ENCODE measurements at regions not wholly inside any gene's neighbourhood (a gene's known extent, or its start where the extent isn't known, plus 50 kb on each side); places are given as distances from the start of the nearest gene placed in this dataset.
"Not testable (repeated sequence)": the region's sequence is repeated elsewhere in the genome, so short reads cannot be mapped to it uniquely, and the experiment has no call there.

- ATAC-seq (no peak), DNase-seq (no peak)
- no peak overlapping the region for H3K27ac Mint-ChIP-seq
- POLR2A ChIA-PET = no interaction called here
- no peaks in the 10 kb centered on the region for H3K4me1 Mint-ChIP-seq
- peaks cover 0 to 6% (median 3%) of the 10 kb centered on the region in 5 donors for H3K27me3 Mint-ChIP-seq
- H3K36me3 Mint-ChIP-seq = peaks cover 0 to 8% (median 0%) of the 10 kb centered on the region in 3 donors
- no peak overlapping the region for H3K4me3 Mint-ChIP-seq
- H3K9me3 Mint-ChIP-seq = peaks cover 0 to 19% (median 7%) of the 10 kb centered on the region in 9 donors
Observed at GRCh38 chr12:74595696-74596095, 58.1 kb downstream of the ATXN7L3B start.

- H3K27ac Mint-ChIP-seq = no peak overlapping the region
- H3K36me3 Mint-ChIP-seq = peaks cover 0 to 8% (median 0%) of the 10 kb centered on the region in 3 donors
- POLR2A ChIA-PET = no interaction called here
- H3K4me1 Mint-ChIP-seq = no peaks in the 10 kb centered on the region
- no peak for DNase-seq
- peaks cover 0 to 29% (median 7%) of the 10 kb centered on the region in 9 donors for H3K9me3 Mint-ChIP-seq
- peaks cover 2 to 9% (median 5%) of the 10 kb centered on the region in 5 donors for H3K27me3 Mint-ChIP-seq
- ATAC-seq = no peak
- no peak overlapping the region for H3K4me3 Mint-ChIP-seq
Observed at GRCh38 chr12:74598819-74599218, 61.2 kb downstream of the ATXN7L3B start.

GRCh38 chr12:74599932-74600331 lies 62.3 kb downstream of the ATXN7L3B start:
- ATAC-seq = no peak
- Mint-ChIP-seq H3K36me3 (peaks cover 0 to 8% (median 0%) of the 10 kb centered on the region in 3 donors), H3K4me3 (no peak overlapping the region), H3K27me3 (peaks cover 2 to 9% (median 5%) of the 10 kb centered on the region in 5 donors), H3K9me3 (peaks cover 0 to 29% (median 7%) of the 10 kb centered on the region in 9 donors), H3K4me1 (no peaks in the 10 kb centered on the region), H3K27ac (peak overlapping the region in 1 of 10 donors; percentile 46)
- POLR2A ChIA-PET = no interaction called here
- no peak for DNase-seq

- H3K36me3 Mint-ChIP-seq, H3K4me3 Mint-ChIP-seq, H3K4me1 Mint-ChIP-seq, H3K27me3 Mint-ChIP-seq, POLR2A ChIA-PET, H3K27ac Mint-ChIP-seq, ATAC-seq, DNase-seq: not testable (repeated sequence)
- peaks cover 0 to 29% (median 7%) of the 10 kb centered on the region in 9 donors for H3K9me3 Mint-ChIP-seq
Observed at GRCh38 chr12:74600817-74601216, 63.2 kb downstream of the ATXN7L3B start.

- Mint-ChIP-seq H3K27ac (no peak overlapping the region), H3K9me3 (peaks cover 0 to 29% (median 7%) of the 10 kb centered on the region in 9 donors), H3K4me1 (no peaks in the 10 kb centered on the region), H3K36me3 (peaks cover 0 to 8% (median 0%) of the 10 kb centered on the region in 3 donors), H3K27me3 (peaks cover 0 to 9% (median 4%) of the 10 kb centered on the region in 5 donors), H3K4me3 (no peak overlapping the region)
- POLR2A ChIA-PET = no interaction called here
- DNase-seq (no peak), ATAC-seq (no peak)
Observed at GRCh38 chr12:74602881-74603672, 65.4 kb downstream of the ATXN7L3B start.

- Mint-ChIP-seq H3K4me1 (no peaks in the 10 kb centered on the region), H3K36me3 (no peaks in the 10 kb centered on the region), H3K9me3 (no peaks in the 10 kb centered on the region), H3K4me3 (no peak overlapping the region), H3K27me3 (peaks cover 0 to 6% (median 2%) of the 10 kb centered on the region in 5 donors), H3K27ac (no peak overlapping the region)
- POLR2A ChIA-PET = no interaction called here
- ATAC-seq (no peak), DNase-seq (no peak)
Observed at GRCh38 chr12:74608231-74608775, 70.7 kb downstream of the ATXN7L3B start.

GRCh38 chr12:74610711-74611110 lies 73.1 kb downstream of the ATXN7L3B start:
- no peaks in the 10 kb centered on the region for H3K9me3 Mint-ChIP-seq
- H3K27me3 Mint-ChIP-seq = peaks cover 0 to 2% (median 0%) of the 10 kb centered on the region in 5 donors
- ATAC-seq (no peak), DNase-seq (no peak)
- no peak overlapping the region for H3K27ac Mint-ChIP-seq
- no peak overlapping the region for H3K4me3 Mint-ChIP-seq
- no peaks in the 10 kb centered on the region for H3K4me1 Mint-ChIP-seq
- POLR2A ChIA-PET = no interaction called here
- no peaks in the 10 kb centered on the region for H3K36me3 Mint-ChIP-seq

- POLR2A ChIA-PET = no interaction called here
- Mint-ChIP-seq H3K36me3 (no peaks in the 10 kb centered on the region), H3K4me1 (no peaks in the 10 kb centered on the region), H3K4me3 (no peak overlapping the region), H3K9me3 (no peaks in the 10 kb centered on the region), H3K27ac (no peak overlapping the region), H3K27me3 (peaks cover 0 to 3% (median 0%) of the 10 kb centered on the region in 5 donors)
- ATAC-seq (no peak), DNase-seq (no peak)
Observed at GRCh38 chr12:74614426-74614825, 76.8 kb downstream of the ATXN7L3B start.

- no peak for DNase-seq
- no peak for ATAC-seq
- no peaks in the 10 kb centered on the region for H3K36me3 Mint-ChIP-seq
- POLR2A ChIA-PET = no interaction called here
- H3K4me3 Mint-ChIP-seq = no peak overlapping the region
- H3K9me3 Mint-ChIP-seq = no peaks in the 10 kb centered on the region
- H3K27me3 Mint-ChIP-seq = peaks cover 0 to 3% (median 0%) of the 10 kb centered on the region in 5 donors
- H3K4me1 Mint-ChIP-seq = no peaks in the 10 kb centered on the region
- no peak overlapping the region for H3K27ac Mint-ChIP-seq
Observed at GRCh38 chr12:74619084-74619483, 81.4 kb downstream of the ATXN7L3B start.

GRCh38 chr12:74619884-74620283 lies 82.2 kb downstream of the ATXN7L3B start:
- no peak overlapping the region for H3K4me3 Mint-ChIP-seq
- no peak for DNase-seq

GRCh38 chr12:74620921-74621320 lies 83.3 kb downstream of the ATXN7L3B start:
- no peaks in the 10 kb centered on the region for H3K36me3 Mint-ChIP-seq
- H3K4me3 Mint-ChIP-seq = no peak overlapping the region
- no peak for ATAC-seq
- H3K9me3 Mint-ChIP-seq = no peaks in the 10 kb centered on the region
- POLR2A ChIA-PET = no interaction called here
- no peaks in the 10 kb centered on the region for H3K4me1 Mint-ChIP-seq
- H3K27ac Mint-ChIP-seq = no peak overlapping the region
- H3K27me3 Mint-ChIP-seq = peaks cover 0 to 3% (median 0%) of the 10 kb centered on the region in 5 donors
- DNase-seq = no peak

More at GRCh38 chr12:74619884-74620283, 82.2 kb downstream of the ATXN7L3B start:
- POLR2A ChIA-PET = no interaction called here
- no peak for ATAC-seq
- H3K36me3 Mint-ChIP-seq = no peaks in the 10 kb centered on the region
- no peak overlapping the region for H3K27ac Mint-ChIP-seq
- H3K27me3 Mint-ChIP-seq = peaks cover 0 to 3% (median 0%) of the 10 kb centered on the region in 5 donors
- no peaks in the 10 kb centered on the region for H3K9me3 Mint-ChIP-seq
- no peaks in the 10 kb centered on the region for H3K4me1 Mint-ChIP-seq

- Mint-ChIP-seq H3K4me1 (no peaks in the 10 kb centered on the region), H3K4me3 (no peak overlapping the region), H3K27ac (no peak overlapping the region), H3K36me3 (no peaks in the 10 kb centered on the region), H3K9me3 (peaks cover 0 to 2% (median 0%) of the 10 kb centered on the region in 9 donors), H3K27me3 (no peaks in the 10 kb centered on the region)
- ATAC-seq (no peak), DNase-seq (no peak)
- POLR2A ChIA-PET = no interaction called here
Observed at GRCh38 chr12:74624201-74624600, 86.6 kb downstream of the ATXN7L3B start.

GRCh38 chr12:74626397-74626796 lies 88.8 kb downstream of the ATXN7L3B start:
- H3K36me3 Mint-ChIP-seq = no peaks in the 10 kb centered on the region
- H3K27me3 Mint-ChIP-seq = no peaks in the 10 kb centered on the region
- no peak for DNase-seq
- POLR2A ChIA-PET = no interaction called here
- H3K4me1 Mint-ChIP-seq = no peaks in the 10 kb centered on the region
- ATAC-seq = no peak
- no peak overlapping the region for H3K27ac Mint-ChIP-seq
- peaks cover 0 to 21% (median 8%) of the 10 kb centered on the region in 9 donors for H3K9me3 Mint-ChIP-seq
- no peak overlapping the region for H3K4me3 Mint-ChIP-seq
